ENCODE measurements at regions not wholly inside any gene's neighbourhood (a gene's known extent, or its start where the extent isn't known, plus 50 kb on each side); places are given as distances from the start of the nearest gene placed in this dataset.
"Not testable (repeated sequence)": the region's sequence is repeated elsewhere in the genome, so short reads cannot be mapped to it uniquely, and the experiment has no call there.

- DNase-seq: no peak
Observed at GRCh38 chr2:228782281-228782680, 488.8 kb downstream of the PID1 start.

- no peak for DNase-seq
Observed at GRCh38 chr2:228777855-228778355, 493.2 kb downstream of the PID1 start.

GRCh38 chr2:228774548-228774947, 496.5 kb downstream of the PID1 start:
- no peak for DNase-seq

- DNase-seq: no peak
Observed at GRCh38 chr2:228771774-228772173, 499.3 kb downstream of the PID1 start.

- no peak for DNase-seq
Observed at GRCh38 chr2:228771315-228771714, 499.8 kb downstream of the PID1 start.

GRCh38 chr2:228768818-228769217, 502.3 kb downstream of the PID1 start:
- DNase-seq: no peak

GRCh38 chr2:228768141-228768540, 502.9 kb downstream of the PID1 start:
- not testable (repeated sequence) for DNase-seq

- no peak for DNase-seq
Observed at GRCh38 chr2:228767196-228767595, 503.9 kb downstream of the PID1 start.

GRCh38 chr2:228763379-228763981, 507.6 kb downstream of the PID1 start:
- no peak for DNase-seq

- DNase-seq: no peak
Observed at GRCh38 chr2:228762565-228762964, 508.5 kb downstream of the PID1 start.

- DNase-seq: not testable (repeated sequence)
Observed at GRCh38 chr2:228755661-228756060, 515.4 kb downstream of the PID1 start.

GRCh38 chr2:228747483-228747882, 523.6 kb downstream of the PID1 start:
- no peak for DNase-seq

GRCh38 chr2:228738671-228739380, 532.3 kb downstream of the PID1 start:
- DNase-seq: no peak

- DNase-seq: no peak
Observed at GRCh38 chr2:228735697-228736096, 535.4 kb downstream of the PID1 start.

- DNase-seq: no peak
Observed at GRCh38 chr2:228731517-228731916, 539.6 kb downstream of the PID1 start.

GRCh38 chr2:228728961-228729360, 542.1 kb downstream of the PID1 start:
- DNase-seq: no peak

- no peak for DNase-seq
Observed at GRCh38 chr2:228725031-228725430, 543.5 kb upstream of the SPHKAP start.

- DNase-seq: no peak
Observed at GRCh38 chr2:228723599-228723998, 542.1 kb upstream of the SPHKAP start.

- DNase-seq: no peak
Observed at GRCh38 chr2:228722311-228722710, 540.8 kb upstream of the SPHKAP start.

GRCh38 chr2:228720895-228721294, 539.4 kb upstream of the SPHKAP start:
- no peak for DNase-seq

- no peak for DNase-seq
Observed at GRCh38 chr2:228709788-228710371, 528.4 kb upstream of the SPHKAP start.

- no peak for DNase-seq
Observed at GRCh38 chr2:228707846-228708245, 526.4 kb upstream of the SPHKAP start.

GRCh38 chr2:228705318-228705717, 523.8 kb upstream of the SPHKAP start:
- DNase-seq: no peak

GRCh38 chr2:228703152-228703551, 521.7 kb upstream of the SPHKAP start:
- DNase-seq: no peak
